CMK (cell line): ENCODE measurements at regions not wholly inside any gene's neighbourhood (a gene's known extent, or its start where the extent isn't known, plus 50 kb on each side); places are given as distances from the start of the nearest gene placed in this dataset.
"Not testable (repeated sequence)": the region's sequence is repeated elsewhere in the genome, so short reads cannot be mapped to it uniquely, and the experiment has no call there.

Experiments used
- DNase-seq: peaks from one replicate; pipeline ENCODE4 v3.0.0-alpha.2; 2010; ENCODE audit warnings: low read depth

DNA sequence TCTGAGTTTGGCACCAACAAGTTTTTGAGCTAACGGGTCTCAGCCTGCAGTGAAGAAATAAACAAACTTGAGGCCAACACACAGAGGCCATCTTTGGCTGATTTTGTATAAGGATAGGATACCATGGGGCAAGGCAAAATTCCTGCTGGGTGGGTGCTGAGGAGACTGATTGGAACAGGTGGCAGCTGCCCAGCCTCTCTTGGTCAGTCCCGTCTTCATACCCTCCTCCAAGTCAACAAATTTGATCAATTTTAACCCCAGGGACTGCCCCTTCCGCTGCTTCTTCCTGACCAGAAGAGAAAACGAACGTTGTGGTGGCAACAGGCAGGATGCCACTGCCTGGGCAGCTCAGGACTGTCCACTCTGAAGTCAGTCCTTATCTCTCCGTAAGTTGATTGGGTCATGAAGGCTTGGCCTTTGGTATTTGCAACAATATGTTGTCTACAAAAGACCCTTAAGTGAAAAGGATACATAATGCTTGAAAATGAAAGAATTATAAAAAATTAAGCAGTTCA, 139.3 kb downstream of the SPP2 start:
- no peak for DNase-seq

DNA sequence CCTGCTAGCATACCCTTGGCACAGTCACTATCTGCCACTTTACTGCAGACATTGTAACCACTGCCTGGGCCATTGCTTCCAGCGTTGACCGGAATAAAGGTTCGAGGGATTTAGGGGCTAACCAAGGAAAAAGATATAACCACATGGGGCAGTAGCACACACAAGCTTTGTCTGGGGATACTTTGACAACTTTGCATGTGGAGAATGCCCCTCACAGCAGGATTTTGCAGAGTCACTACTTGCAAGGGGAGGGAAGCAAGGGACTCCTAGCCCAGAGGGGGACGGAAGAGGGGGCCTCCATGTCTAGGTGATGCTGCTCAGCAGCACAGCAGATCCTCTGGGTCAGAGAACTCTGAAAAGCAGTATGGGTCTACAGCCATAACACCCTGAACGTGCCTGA, 138.7 kb downstream of the SPP2 start:
- DNase-seq = no peak

DNA sequence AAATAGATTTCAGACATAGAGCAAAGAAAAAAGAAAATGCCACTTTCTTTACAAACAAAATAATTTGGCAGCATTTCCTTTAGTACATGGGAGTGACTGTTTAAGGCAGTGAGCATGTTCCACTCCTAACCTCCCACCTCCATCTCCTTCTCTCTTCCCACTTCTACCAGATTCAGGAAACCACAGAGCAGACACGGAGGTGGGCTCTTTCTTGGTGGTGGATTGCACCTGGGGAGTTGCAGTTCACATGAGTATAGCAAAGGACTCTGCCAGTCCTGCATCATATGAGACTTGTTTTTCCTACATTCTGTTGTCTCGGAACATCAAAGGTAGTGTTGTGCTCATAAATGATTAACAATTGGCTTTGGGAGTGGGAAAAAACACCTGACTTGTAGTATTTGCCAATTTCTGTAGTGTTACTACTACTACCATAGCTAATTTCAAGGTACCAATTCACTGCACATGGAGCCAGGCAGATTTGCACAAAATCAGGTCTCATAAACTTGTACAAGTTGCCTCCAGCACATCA, 137.2 kb downstream of the SPP2 start:
- no peak for DNase-seq

DNA sequence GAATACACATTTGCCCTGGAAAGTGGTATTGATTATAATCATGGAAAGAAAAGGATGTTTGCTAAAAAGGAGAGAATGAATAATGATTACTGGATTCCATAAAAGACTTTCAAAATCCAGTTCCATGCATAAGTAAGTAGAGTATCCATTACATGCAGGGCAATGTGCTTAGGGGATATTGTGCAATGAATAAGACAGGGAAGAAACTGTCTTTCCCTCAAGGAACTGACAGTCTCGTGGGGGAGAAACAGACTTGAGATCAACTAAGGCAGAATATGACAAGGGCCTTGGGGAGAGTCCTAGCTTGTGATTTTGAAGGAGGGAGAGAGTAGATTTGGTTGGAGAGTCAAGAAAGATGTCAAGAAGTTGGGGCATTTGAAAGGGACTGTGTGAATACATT, 130.6 kb downstream of the SPP2 start:
- no peak for DNase-seq

DNA sequence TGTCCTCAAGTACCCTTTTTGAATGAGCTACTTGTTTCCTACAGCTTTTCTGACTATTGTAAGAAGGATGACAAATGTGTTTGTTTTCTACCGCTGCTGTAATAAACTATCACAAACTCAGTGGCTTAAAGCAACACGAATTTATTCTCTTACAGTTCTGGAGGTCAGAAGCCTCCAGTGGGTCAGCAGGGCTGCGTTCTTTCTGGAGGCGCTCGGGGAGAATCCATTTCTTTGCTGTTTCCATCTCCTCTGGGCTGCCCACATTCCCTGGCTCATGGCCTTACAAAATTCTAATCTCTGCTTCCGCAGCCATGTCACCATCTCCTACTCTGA, 128.5 kb downstream of the SPP2 start:
- no peak for DNase-seq

DNA sequence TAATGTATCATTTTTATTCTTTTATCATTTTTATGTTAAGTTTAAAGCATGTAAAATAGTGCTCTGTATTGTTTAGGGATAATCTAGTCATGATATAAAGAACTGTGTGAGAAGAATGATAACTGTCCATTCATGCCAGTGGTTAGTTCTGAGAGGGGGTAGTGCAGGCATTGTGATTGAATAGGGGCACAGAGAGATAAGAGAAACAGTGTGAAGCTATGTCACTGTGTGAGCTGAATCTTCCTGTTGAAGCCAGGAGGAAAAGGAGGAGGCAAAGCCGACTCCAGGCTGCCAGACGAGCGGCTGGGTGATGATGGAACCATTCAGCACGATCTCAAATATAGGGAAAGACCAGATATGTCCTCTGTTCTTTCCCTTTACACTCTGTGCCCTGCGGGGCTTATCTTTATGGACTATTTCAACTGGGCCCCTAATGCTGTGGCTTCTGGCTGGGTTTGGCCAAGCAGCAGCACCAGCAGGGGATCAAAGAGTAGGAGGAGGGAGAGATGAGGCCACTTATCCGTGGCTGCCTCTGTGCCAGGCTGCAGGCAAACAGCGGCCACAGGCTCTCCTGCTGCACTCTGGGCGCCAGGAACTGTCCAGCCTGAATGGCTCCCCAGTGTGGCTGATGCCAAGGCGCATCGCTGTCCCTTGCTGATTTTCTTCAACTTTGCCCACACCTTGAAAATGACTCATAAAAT, 128.0 kb downstream of the SPP2 start:
- DNase-seq = no peak

DNA sequence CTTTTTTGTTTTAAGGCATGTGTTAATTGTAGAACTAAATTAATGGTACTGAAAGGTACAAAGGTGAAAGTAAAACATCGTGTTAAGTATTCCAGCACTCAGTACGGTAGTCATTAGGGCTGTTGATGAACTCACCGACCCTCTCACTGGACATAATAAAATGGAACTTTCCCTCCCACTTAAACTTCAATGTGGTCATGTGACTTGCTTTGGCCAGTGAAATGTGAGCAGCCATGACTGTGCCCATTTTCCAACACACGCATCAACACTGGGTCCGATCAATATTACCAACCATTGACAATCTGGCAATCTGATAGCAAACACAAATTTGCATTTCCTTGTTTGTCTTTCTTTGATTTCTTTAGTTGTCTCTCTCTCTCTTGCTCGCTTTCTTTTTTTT, 125.1 kb downstream of the SPP2 start:
- no peak for DNase-seq

DNA sequence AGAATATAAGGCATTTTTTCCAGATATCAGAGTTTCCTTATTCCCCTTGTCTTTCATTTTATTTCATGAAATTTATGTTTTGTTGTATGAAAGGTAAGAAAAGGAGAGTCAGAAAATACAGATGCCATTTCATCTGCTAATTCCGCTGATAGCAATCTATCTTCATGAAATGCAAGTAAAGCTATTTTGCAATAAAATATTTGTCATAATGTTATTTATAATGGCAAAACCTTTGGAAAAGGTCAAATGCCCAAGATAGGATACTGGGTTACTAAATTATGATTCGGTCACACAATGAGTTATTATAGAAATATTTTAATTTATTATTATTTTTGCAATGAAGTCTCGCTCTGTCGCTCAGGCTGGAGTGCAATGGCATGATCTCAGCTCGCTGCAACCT, 124.2 kb downstream of the SPP2 start:
- no peak for DNase-seq

DNA sequence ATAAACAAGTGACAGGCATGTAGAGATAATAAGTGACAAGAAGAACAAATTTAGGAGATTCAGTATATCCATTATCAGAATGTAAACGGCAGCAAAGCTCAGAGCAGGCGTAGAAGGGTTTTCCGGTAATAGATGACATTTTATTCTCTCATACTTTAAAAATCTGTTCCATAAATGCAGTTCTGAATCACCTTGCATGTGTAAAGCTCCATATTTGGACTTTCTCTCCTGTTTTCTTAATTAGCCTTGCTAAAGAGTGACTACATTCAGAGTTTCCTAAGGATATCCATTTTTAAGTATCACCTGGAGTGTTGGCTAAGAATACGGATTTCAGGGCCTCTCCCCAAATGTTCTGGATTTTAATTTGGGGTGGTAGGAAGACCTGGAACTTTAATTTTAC, 122.0 kb downstream of the SPP2 start:
- DNase-seq = no peak

DNA sequence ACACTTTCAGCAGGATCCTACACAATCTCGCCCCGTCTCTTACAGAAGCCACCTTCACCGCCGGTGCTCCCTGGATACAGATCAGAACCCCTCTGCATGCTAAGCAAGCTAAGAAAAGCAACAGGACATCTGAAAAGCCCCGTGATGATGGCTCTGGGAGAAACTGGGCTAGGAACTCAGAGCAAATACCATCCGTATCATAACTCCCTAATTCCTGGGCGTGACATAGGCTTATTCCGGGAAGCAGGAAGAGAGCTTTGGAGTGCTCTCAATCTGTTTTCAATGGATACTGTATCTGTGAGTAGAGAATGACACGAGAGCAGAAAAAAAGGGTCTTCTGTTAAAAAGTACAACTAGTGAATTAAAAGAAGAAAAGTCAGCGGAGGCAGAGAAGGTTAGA, 121.6 kb downstream of the SPP2 start:
- no peak for DNase-seq

DNA sequence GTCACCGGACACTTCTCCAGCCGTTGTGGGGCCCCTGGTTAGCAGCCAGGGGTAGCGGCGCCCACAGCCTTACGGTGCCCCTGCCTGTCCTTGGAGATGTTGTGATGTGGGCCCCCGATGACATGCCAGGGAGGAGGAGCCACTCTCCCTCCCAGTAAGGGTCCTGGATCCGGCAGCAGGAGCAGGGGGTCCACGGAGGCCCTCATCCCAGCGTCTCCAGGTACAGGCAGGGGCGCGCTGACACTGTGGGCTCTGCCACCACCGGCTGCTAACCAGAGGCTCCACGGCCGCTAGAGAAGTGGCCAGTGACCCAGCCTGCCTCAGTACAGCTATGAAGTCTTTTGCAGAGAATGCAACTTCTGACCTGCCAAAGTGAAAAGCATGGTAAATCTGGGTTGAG, 121.2 kb downstream of the SPP2 start:
- no peak for DNase-seq

DNA sequence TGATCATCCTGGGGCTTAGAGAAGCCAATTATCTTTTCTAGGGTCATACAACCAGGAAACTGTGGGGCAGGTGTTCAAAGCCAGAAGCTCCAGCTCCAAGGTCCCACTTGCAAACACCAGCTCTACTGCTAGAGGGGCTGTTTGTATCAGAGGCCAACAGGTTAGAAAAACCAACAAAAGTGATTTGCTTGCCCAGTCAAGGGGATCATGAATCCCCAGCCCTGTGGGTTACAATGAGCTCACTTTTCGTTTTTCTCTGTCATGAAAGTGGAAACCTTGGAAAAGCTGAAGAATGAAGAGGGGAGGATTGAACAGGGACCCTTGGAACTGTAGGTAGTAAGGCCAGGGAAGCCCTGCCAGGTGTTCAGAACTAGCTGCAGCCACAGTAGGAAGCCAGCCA, 119.2 kb downstream of the SPP2 start:
- no peak for DNase-seq

DNA sequence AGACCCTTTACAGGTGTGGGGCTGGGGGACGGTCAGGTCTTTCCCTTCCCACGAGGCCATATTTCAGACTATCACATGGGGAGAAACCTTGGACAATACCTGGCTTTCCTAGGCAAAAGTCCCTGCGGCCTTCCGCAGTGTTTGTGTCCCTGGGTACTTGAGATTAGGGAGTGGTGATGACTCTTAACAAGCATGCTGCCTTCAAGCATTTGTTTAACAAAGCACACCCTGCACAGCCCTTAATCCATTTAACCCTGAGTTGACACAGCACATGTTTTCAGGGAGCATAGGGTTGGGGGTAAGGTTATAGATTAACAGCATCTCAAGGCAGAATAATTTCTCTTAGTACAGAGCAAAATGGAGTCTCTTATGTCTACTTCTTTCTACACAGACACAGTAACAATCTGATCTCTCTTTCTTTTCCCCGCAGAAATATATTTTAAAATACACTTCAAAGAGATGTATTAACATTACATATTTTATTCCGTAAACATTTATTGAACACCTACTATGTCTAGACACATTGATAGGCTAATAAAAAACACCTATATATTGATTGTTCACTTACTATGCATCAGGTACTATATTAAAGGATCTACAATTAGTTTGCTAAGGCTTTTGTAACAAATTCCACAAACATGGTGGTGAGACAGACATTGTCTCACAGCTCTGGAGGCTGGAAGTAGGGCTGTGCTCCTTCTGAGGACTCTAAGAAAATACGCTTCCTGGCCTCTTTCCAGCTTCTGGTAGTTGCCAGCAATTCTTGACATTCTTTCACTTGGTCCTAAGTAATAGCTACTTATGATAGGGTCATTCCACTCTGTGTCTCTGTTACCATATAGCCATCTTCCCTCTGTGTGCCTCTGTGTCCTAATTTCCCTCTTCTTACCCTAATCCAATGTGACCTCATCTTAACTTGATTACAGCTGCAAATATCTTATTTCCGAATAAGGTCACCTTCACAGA, 118.4 kb downstream of the SPP2 start:
- not testable (repeated sequence) for DNase-seq

DNA sequence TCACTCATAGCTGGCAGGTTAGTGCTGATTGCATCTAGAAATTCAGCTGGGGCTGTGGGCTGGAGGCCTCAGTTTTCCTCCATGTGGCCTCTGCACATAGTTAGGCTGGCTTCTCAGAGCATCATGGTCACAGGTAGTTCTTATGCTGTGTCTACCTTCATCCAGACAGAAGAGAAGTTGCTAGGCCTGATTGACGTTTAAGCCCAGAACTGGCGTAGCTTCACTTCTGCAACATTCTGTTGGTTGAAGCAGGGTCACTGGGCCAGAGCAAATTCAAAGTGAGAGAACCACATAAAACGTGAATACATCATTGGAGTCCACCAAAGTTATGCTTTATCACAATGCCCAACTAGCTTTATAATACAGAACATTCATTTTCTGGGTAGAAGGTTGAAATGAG, 116.0 kb downstream of the SPP2 start:
- no peak for DNase-seq

DNA sequence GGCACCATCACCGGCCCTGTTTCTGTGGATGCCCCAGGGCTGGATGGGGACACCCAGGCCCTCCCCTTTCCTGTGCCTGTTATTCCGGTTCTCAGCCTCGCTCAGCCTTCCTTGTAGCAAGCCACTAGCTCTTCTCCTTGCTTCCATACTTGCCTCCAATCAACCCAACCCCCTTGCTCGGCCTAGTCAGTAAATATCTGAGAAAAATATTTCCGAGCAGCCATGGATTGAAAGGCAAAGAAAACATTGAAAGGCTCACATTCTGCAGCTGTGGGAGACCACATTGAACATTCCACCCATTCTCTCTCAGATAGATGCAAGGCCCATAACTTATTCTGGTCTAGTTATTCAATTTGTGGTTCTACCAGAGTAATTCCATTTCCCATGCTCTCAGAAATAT, 114.9 kb downstream of the SPP2 start:
- no peak for DNase-seq

DNA sequence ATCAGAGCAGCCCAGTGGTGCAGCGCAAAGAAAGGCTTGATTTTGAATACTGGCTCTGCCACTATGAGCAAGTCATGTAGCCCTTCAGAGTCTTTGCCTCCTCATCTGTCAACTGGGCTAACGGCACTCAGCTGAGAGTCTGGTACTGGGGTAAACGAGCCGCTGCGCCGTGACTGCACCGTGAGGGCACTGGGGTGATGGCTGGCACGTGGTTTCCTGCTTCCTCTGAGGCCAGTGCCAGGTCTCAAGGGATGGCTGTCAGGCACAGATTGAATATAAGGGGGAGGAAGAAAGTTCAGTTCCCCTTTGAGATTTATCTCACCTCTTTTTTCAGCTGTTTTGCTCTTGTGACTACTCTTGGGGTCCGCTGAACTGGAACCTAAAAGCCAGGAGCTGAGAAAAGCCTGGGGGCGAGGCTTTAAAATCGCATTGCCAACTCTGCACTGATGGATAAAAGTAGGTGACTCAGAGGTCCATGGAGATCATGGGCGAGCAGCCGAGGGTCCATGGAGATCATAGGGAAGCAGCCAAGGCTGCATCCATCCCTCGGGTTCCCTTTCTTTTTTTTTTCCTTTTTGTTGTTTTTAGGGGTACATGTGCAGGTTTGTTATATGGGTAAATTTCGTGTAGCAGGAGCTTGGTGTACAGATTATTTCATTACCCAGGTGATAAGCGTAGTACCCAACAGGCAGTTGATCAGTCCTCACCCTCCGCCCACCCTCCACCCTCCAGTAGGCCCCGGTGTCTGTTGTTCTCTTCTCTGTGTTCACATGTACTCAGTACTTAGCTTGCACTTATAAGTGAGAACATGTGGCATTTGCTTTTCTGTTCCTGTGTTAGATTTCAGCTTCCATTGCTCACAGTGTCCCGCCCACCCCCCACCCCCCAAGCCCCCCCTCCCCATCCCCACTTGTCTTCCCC, 114.3 kb downstream of the SPP2 start:
- no peak for DNase-seq

DNA sequence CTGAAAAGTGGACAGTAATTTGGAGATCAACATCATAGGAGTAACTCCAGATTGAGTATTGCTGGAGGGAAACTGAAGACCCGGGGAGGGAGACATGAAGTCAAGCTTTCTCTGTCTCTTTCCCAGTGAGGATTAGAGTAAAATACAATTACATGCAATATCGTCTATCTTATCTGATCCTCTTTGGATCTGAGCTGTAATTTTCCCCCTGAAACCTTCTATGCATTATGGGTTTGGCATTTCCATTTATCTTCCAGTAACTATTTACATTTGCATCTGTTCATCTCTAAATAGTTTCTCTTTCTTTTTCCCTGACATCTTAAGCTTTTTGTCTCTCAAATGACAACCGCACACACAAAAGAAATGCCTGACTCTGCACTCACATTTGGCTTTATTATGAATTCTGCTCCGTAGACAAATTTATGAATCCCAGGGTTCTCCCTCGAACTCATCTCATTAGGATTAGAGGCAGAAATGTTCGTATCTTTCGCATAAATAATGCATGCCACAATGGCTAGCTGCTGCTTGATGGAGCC, 113.1 kb downstream of the SPP2 start:
- DNase-seq = no peak

DNA sequence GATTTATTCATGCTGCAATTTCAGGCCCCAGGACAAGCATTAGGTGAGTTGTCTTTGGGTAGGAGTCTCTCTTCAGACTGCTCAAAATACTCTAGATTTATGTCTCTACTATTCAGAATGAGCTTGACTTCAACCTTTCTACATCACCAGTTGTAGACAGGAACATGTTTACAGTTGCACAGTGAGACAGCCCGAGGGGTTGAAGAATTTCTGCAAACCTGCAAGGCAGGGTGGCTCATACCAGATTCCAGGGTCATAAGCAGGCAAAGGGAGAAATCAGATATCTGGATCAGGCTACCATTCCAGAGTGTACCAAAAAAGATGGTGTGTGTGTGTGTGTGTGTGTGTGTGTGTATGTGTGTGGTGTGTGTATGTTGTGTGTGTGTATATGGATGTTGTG, 112.4 kb downstream of the SPP2 start:
- no peak for DNase-seq

DNA sequence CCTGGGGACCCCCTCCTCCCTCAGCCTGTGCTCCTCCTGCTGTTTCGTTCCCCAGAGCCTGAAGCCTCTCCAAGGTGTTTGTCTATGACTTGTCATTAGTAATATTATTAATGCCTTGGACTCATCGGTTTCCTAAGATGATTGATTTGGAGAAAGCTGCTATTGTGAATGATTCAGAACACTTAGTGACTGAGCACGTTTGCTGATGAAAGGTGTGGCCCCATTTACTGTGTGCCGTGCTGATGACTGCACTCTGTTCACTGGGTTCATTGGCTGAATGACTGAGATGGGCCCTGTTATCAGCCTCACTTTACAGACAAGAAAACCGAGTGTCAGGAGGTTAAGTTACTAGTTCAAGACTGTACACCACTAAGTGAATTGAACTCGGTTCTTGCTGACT, 111.4 kb downstream of the SPP2 start:
- DNase-seq = no peak

DNA sequence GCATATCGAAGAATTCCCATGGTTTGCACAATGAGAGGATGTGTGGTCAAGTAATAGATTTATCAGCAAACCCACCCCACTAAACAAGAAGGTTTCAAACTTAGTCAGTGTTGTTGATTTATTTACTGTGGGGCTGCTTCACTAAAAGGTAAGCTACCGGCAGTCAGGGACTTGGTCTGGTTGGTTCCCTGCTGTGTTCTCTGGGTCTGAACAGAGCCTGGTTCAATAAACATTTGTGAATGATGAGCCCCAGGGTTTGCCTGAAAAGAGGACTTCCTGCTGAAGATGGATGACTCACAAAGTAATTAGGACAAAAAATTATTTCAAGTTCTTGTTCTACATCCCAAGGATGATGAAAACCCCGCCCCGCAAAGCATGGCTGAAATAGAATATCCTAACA, 108.3 kb downstream of the SPP2 start:
- DNase-seq = no peak

DNA sequence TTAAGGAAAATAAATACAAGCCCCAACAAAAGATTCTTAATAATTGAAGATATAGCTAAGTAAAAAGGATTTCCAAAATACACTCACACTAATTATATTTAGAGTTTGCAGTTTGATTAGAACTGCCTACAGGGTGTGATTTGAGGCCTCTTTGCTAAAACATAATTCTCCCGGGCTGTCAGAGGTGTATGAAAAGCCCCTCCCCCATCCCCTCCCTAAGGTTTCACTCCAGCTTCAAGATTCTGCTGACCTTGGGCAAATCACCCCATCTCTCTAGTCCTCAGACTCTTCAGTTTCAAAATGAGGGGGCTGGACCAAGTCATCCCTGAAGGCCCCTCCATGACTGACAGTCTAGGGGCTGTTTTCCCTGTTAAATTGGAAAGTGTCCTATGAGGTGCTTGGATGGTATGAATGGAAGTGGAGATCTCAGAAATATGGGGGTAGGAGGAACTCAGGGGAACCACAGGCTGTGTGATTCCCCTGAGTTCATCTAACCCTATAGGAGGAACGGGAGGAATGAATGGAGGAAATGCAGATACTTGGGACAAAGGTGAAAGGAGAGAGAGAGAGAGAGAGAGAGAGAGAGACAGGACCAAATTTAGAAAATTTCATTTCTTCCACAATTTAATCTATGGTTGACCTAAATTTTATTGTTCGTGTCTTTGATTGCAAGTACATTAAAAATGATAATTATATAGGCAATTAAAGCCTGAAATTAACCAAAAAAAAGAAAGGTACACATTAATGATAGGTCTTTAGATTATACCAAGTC, 107.5 kb downstream of the SPP2 start:
- no peak for DNase-seq
